Left ventricle myocardium inferior (tissue), 1 donor: ENCODE measurements at regions not wholly inside any gene's neighbourhood (a gene's known extent, or its start where the extent isn't known, plus 50 kb on each side); places are given as distances from the start of the nearest gene placed in this dataset.

Source experiments
- DNase-seq: peaks from one replicate; pipeline ENCODE4 v3.0.0-alpha.2; 2020
- H3K27ac ChIP-seq: fragments of 200-600 bp; replicated peaks from 2 replicates; pipeline ENCODE4 v1.8.0; 2021
- H3K27me3 ChIP-seq: fragments of 200-600 bp; 2 replicates; pipeline ENCODE4 v1.8.0; 2021; ENCODE audit warnings: low read depth
- H3K36me3 ChIP-seq: fragments of 200-600 bp; 2 replicates; pipeline ENCODE4 v1.8.0; 2021
- H3K4me1 ChIP-seq: fragments of 200-600 bp; 2 replicates; pipeline ENCODE4 v1.8.0; 2021
- H3K4me3 ChIP-seq: fragments of 200-600 bp; 2 replicates; pipeline ENCODE4 v1.8.0; 2021; ENCODE audit warnings: mild to moderate bottlenecking, moderate library complexity
- H3K9me3 ChIP-seq: fragments of 200-600 bp; replicated peaks from 2 replicates; pipeline ENCODE4 v1.8.0; 2021
- intact Hi-C: fragments of 100-400 bp; cut with micrococcal nuclease; formaldehyde crosslinking; loops from one replicate; pipeline ENCODE4 v1.11.0; 2022
- TF ChIP-seq, protein P1 (sequence below): fragments of 200-600 bp; IDR thresholded peaks from 2 replicates; pipeline ENCODE4 v1.8.0; 2021; ENCODE audit warnings: antibody characterized with exemption, mild to moderate bottlenecking, borderline replicate concordance
- donor health status: DM: no; HTN: yes; CAD: no; lungs with severe emphysema.

DNA sequence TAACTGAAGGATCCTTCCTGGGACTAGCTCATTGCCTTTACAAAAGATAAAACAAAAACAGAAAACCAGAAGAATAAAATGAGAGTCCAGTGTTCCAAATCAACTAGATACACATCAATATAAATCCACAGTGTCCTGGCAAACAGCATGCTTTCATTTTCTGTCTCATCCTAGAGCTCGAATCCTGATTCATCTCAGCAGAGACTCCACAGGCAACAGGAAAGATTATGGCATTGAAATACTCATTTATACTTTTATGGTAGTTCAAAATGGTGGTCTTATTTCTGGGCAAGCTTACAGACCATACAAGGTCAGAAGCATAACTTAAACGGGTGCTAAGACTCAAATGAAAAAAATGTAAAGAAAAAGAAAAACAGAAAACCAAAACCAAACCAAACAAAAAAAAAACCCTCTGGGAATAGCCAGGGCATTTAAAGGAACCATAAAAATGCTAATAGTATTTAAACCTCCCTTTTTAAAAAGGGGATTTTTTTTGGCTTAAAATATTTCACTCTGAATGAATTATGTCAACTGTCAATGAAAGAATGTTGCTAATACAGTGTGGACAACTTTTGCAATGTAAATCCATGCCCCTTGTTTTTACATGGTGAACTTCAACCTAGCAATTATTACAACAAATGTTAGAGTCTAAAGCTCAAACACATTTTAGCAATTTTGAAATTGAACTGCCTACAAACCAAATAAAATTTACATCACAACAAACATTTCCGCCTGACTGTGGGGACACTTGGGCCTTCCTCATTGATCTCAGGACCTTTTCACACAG is 57.9 kb downstream of the GPR101 start:
- Histone ChIP-seq H3K27me3 (no peaks in the 10 kb centered on the region), H3K9me3 (no peaks in the 10 kb centered on the region), H3K4me1 (no peaks in the 10 kb centered on the region), H3K36me3 (no peaks in the 10 kb centered on the region), H3K4me3 (no peak overlapping the region), H3K27ac (no peak overlapping the region)
- TF ChIP-seq, protein P1, sequence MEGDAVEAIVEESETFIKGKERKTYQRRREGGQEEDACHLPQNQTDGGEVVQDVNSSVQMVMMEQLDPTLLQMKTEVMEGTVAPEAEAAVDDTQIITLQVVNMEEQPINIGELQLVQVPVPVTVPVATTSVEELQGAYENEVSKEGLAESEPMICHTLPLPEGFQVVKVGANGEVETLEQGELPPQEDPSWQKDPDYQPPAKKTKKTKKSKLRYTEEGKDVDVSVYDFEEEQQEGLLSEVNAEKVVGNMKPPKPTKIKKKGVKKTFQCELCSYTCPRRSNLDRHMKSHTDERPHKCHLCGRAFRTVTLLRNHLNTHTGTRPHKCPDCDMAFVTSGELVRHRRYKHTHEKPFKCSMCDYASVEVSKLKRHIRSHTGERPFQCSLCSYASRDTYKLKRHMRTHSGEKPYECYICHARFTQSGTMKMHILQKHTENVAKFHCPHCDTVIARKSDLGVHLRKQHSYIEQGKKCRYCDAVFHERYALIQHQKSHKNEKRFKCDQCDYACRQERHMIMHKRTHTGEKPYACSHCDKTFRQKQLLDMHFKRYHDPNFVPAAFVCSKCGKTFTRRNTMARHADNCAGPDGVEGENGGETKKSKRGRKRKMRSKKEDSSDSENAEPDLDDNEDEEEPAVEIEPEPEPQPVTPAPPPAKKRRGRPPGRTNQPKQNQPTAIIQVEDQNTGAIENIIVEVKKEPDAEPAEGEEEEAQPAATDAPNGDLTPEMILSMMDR, result no peak
- no peak for DNase-seq
- intact Hi-C loops, result no loop called here

DNA sequence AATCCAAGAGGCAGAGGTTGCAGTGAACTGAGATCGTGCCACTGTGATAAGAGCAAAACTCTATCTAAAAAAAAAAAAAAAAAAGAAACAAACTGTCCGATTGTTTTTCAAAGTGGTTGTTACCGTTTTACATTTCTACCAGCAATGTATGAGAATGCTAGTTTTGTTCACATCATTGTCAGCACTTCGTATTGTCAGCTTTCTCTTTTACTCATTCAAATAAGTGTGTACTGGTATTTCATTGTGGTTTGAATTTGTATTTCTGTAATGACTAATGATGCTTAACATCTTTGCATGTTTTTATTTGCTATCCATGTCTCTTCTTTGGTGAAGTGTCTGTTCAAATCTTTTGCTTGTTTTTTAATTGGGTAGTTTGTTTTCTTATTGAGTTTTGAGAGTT is 65.8 kb downstream of the GPR101 start:
- H3K36me3 ChIP-seq, result no peaks in the 10 kb centered on the region
- intact Hi-C loops, result no loop called here
- H3K4me1 ChIP-seq, result no peaks in the 10 kb centered on the region
- no peak overlapping the region for H3K27ac ChIP-seq
- TF ChIP-seq, protein P1, result no peak
- no peaks in the 10 kb centered on the region for H3K27me3 ChIP-seq
- H3K9me3 ChIP-seq, result no peaks in the 10 kb centered on the region
- DNase-seq, result no peak
- no peak overlapping the region for H3K4me3 ChIP-seq

DNA sequence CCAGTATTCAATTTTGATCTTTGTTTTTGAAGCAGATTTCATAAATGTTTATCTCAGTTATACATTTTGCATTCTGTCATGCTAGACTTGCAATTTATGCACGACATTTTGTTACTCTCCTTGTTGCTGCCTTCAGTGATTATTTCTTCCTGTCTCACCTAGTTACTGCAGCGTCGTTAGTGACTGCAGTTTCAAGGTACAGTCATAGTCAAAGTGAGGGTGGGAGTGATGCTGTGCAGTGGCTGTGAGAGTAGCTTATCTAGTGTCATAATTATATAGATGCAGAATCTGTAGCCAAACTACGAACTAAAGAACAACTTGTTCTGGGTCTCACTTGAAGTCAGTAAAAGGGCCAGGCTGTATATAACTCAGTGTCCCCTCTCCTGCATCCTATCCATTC is 69.8 kb downstream of the GPR101 start:
- intact Hi-C loops, result no loop called here
- no peak for DNase-seq
- TF ChIP-seq, protein P1, result no peak
- Histone ChIP-seq H3K27ac (no peak overlapping the region), H3K4me3 (no peak overlapping the region), H3K9me3 (no peaks in the 10 kb centered on the region), H3K4me1 (no peaks in the 10 kb centered on the region), H3K36me3 (no peaks in the 10 kb centered on the region), H3K27me3 (no peaks in the 10 kb centered on the region)

DNA sequence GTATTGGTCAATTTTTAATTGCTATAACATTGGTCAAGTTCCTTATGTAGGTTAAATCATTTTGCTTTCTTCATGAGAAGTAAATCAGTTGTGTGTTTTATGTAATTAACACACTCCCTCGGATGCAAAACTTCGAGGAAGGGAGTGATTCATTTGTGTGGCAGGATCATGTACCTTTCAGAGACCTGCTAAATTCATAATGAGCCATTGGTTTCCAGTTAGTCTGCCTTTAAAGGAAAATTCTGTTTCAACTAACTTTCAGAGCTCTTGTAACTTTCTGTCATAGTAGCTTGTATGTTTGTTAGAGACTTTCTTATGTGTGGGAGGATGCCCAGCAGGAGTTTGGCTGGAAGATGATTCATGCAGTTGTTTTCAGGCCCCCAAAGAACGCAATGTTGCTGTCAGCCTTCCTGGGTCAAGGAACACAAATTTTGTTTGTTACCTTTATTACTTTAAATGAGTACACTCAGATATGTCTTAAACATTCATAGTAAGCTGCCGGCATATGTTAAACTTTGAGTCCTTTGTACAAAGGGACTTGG is 72.1 kb downstream of the GPR101 start:
- Histone ChIP-seq H3K4me1 (no peaks in the 10 kb centered on the region), H3K36me3 (no peaks in the 10 kb centered on the region), H3K4me3 (no peak overlapping the region), H3K27ac (no peak overlapping the region), H3K27me3 (no peaks in the 10 kb centered on the region), H3K9me3 (no peaks in the 10 kb centered on the region)
- intact Hi-C loops, result no loop called here
- TF ChIP-seq, protein P1, result no peak
- DNase-seq, result no peak

DNA sequence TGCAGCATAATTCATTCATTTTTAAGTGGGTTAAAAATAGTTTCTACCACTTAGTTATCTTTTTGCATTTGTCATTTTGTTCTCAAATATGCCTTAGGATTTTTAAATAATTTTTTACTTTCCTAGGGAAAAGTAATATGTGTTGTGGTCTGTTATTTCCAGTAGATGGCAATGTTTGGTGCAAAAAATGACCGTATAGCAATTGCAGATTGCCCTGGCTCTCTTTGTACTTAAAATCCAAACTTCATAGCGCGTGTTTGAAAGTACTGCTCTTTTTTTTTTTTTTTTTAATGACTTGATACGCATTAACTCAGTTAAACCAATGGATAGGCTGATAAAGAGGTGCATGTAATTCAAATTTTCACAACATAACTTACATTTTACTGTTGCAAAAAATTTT is 74.4 kb upstream of the RBMX start:
- H3K4me1 ChIP-seq, result no peaks in the 10 kb centered on the region
- H3K36me3 ChIP-seq, result no peaks in the 10 kb centered on the region
- TF ChIP-seq, protein P1, result peak; percentile 46
- intact Hi-C loops, result no loop called here
- H3K4me3 ChIP-seq, result no peak overlapping the region
- no peak for DNase-seq
- no peaks in the 10 kb centered on the region for H3K9me3 ChIP-seq
- no peak overlapping the region for H3K27ac ChIP-seq
- no peaks in the 10 kb centered on the region for H3K27me3 ChIP-seq
